HG03103 (cell line): ENCODE measurements at regions not wholly inside any gene's neighbourhood (a gene's known extent, or its start where the extent isn't known, plus 50 kb on each side); places are given as distances from the start of the nearest gene placed in this dataset.

ENCODE experiments used
- ATAC-seq: cut with Tn5 transposase; IDR thresholded peaks from one replicate; pipeline ENCODE4 v1.9.1; 2021; ENCODE audit warnings: low read depth; ENCODE audit not compliant: unreplicated experiment

- no peak for ATAC-seq
Observed at GRCh38 chr1:187853505-187853904, 1024.8 kb downstream of the PLA2G4A start.

GRCh38 chr1:187854457-187854856 is 1025.7 kb downstream of the PLA2G4A start:
- no peak for ATAC-seq

GRCh38 chr1:187862506-187862905 is 1033.8 kb downstream of the PLA2G4A start:
- no peak for ATAC-seq

GRCh38 chr1:187870552-187870951 is 1041.8 kb downstream of the PLA2G4A start:
- ATAC-seq: no peak

GRCh38 chr1:187871177-187871845 is 1042.6 kb downstream of the PLA2G4A start:
- ATAC-seq: no peak

- ATAC-seq: no peak
Observed at GRCh38 chr1:187872550-187872949, 1043.8 kb downstream of the PLA2G4A start.

GRCh38 chr1:187873126-187873525 is 1044.4 kb downstream of the PLA2G4A start:
- ATAC-seq: no peak

- no peak for ATAC-seq
Observed at GRCh38 chr1:187876775-187877174, 1048.0 kb downstream of the PLA2G4A start.

GRCh38 chr1:187877220-187877619 is 1048.5 kb downstream of the PLA2G4A start:
- ATAC-seq: no peak

GRCh38 chr1:187878883-187879282 is 1050.1 kb downstream of the PLA2G4A start:
- ATAC-seq: no peak

- no peak for ATAC-seq
Observed at GRCh38 chr1:187883356-187883755, 1054.6 kb downstream of the PLA2G4A start.

- ATAC-seq: no peak
Observed at GRCh38 chr1:187891993-187892682, 1063.4 kb downstream of the PLA2G4A start.

- no peak for ATAC-seq
Observed at GRCh38 chr1:187892683-187893039, 1063.9 kb downstream of the PLA2G4A start.

- ATAC-seq: no peak
Observed at GRCh38 chr1:187893471-187893870, 1064.7 kb downstream of the PLA2G4A start.

- ATAC-seq: no peak
Observed at GRCh38 chr1:187894349-187894748, 1065.6 kb downstream of the PLA2G4A start.

GRCh38 chr1:187903223-187903622 is 1074.5 kb downstream of the PLA2G4A start:
- no peak for ATAC-seq

- ATAC-seq: no peak
Observed at GRCh38 chr1:187909382-187909781, 1080.6 kb downstream of the PLA2G4A start.

- no peak for ATAC-seq
Observed at GRCh38 chr1:187911820-187912219, 1083.1 kb downstream of the PLA2G4A start.

GRCh38 chr1:187920976-187921375 is 1092.2 kb downstream of the PLA2G4A start:
- ATAC-seq: no peak

GRCh38 chr1:187921426-187921825 is 1092.7 kb downstream of the PLA2G4A start:
- ATAC-seq: no peak

GRCh38 chr1:187922255-187922654 is 1093.5 kb downstream of the PLA2G4A start:
- ATAC-seq: no peak

- no peak for ATAC-seq
Observed at GRCh38 chr1:187924252-187924651, 1095.5 kb downstream of the PLA2G4A start.
